HepG2 (cell line): ENCODE measurements at regions not wholly inside any gene's neighbourhood (a gene's known extent, or its start where the extent isn't known, plus 50 kb on each side); places are given as distances from the start of the nearest gene placed in this dataset.
"Not testable (repeated sequence)": the region's sequence is repeated elsewhere in the genome, so short reads cannot be mapped to it uniquely, and the experiment has no call there.

Experiments
- ATAC-seq: fragments of 200-7000 bp; cut with Tn5 transposase; 3 replicates; pipeline ENCODE4 v1.9.1; 2020; ENCODE audit warnings: mild to moderate bottlenecking, moderate library complexity
- BruUV-seq: library from RNA; stranded (reverse); fragments of 400-500 nt; replicated peaks from 2 replicates; lab custom pipeline; 2021; lab: Mats Ljungman, UMichigan
- CTCF ChIA-PET: fragments of 300-600 bp; formaldehyde crosslinking; extraction: SDS; loops from one replicate; lab custom pipeline; 2021; ENCODE audit warnings: low total read pairs, inconsistent platforms, low intra/inter-chr PET ratio; lab: Yijun Ruan, JAX
- POLR2A ChIA-PET: fragments of 350-600 bp; sonication (Branson Sonifier 250); formaldehyde crosslinking; loops from one replicate; lab custom pipeline; 2020; ENCODE audit warnings: antibody characterized with exemption, inconsistent platforms; lab: Yijun Ruan, JAX
- DNase-seq: peaks from one replicate; pipeline ENCODE4 v3.0.0-alpha.2; 2015; ENCODE audit warnings: low spot score
- FAIRE-seq: peaks from 3 replicates; lab custom pipeline; 2011; peaks lifted over from hg19 to GRCh38; lab: Jason Lieb, UNC
- H2AFZ ChIP-seq: one replicate; pipeline ENCODE4 v1.6.1; 2011; ENCODE audit warnings: low read length, inconsistent platforms
- H3K27ac ChIP-seq: fragments of 300-600 bp; 3 replicates; pipeline ENCODE4 v1.8.0; 2011; ENCODE audit warnings: mixed run types, mild to moderate bottlenecking, mixed read lengths, low read length, inconsistent platforms; ENCODE audit not compliant: insufficient read depth; ENCODE audit errors: extremely low read length
- H3K27me3 ChIP-seq, 2 experiments: fragments of 200-600 bp in 1 of 2; 2 replicates in 1 of 2; 3 replicates in 1 of 2; pipeline versions ENCODE4 v1.6.0 to v1.8.0; 2011; ENCODE audit warnings: low read length in 2 of 2, mild to moderate bottlenecking in 2 of 2, moderate library complexity in 2 of 2, inconsistent platforms in 1 of 2; ENCODE audit not compliant: insufficient read depth in 2 of 2, control insufficient read depth in 1 of 2
- H3K36me3 ChIP-seq, 2 experiments: fragments of 200-600 bp in 1 of 2; replicated peaks in 1 of 2; 2 replicates in 1 of 2; 3 replicates in 1 of 2; pipeline versions ENCODE4 v1.5.1 to v1.8.0; 2011; ENCODE audit warnings: low read length in 2 of 2, inconsistent platforms in 1 of 2; ENCODE audit not compliant: insufficient read depth in 2 of 2, control insufficient read depth in 1 of 2
- H3K4me1 ChIP-seq: 2 replicates; pipeline ENCODE4 v1.5.1; 2012; ENCODE audit warnings: low read length, inconsistent platforms; ENCODE audit not compliant: insufficient read depth
- H3K4me2 ChIP-seq: 2 replicates; pipeline ENCODE4 v1.6.0; 2011; ENCODE audit warnings: low read depth, low read length, inconsistent platforms
- H3K4me3 ChIP-seq, 3 experiments: fragments of 200-600 bp in 1 of 3; sonication (generic), shearing (Covaris generic) in 1 of 3; replicated peaks in 1 of 3; 2 replicates each; pipeline ENCODE4 v1.5.1; 2011 to 2016; ENCODE audit warnings: low read length in 3 of 3, inconsistent platforms in 2 of 3, low read depth in 2 of 3, mild to moderate bottlenecking in 2 of 3, control low read depth in 1 of 3, mixed read lengths in 1 of 3; ENCODE audit not compliant: insufficient read depth in 1 of 3
- H3K79me2 ChIP-seq: one replicate; pipeline ENCODE4 v1.6.1; 2011; ENCODE audit warnings: low read length, inconsistent platforms; ENCODE audit not compliant: insufficient read depth
- H3K9ac ChIP-seq: 2 replicates; pipeline ENCODE4 v1.6.0; 2011; ENCODE audit warnings: mild to moderate bottlenecking, low read depth, low read length, inconsistent platforms; ENCODE audit not compliant: insufficient read depth
- H3K9me3 ChIP-seq: 2 replicates; pipeline ENCODE4 v1.5.1; 2012; ENCODE audit warnings: mild to moderate bottlenecking, low read length
- H4K20me1 ChIP-seq: 2 replicates; pipeline ENCODE4 v1.6.0; 2011; ENCODE audit warnings: inconsistent platforms, mild to moderate bottlenecking, low read length, moderate library complexity; ENCODE audit not compliant: insufficient read depth
- CENPX ChIP-seq: sonication (generic); formaldehyde crosslinking; IDR thresholded peaks from 2 replicates; pipeline ENCODE4 v1.9.0; 2021; ENCODE audit warnings: mild to moderate bottlenecking, missing genetic modification reagents, moderate library complexity
- WGBS: methylation state at CpG from one replicate; pipeline ENCODE4 v1.1.6; 2017; ENCODE audit warnings: low lambda C conversion rate; 5-methylcytosine and 5-hydroxymethylcytosine counted together
- in situ Hi-C: cut with HindIII; loops from 2 replicates; pipeline ENCODE4 v1.10.0; 2017; ENCODE audit warnings: low pct_unique_long_range_greater_than_20kb; ENCODE audit not compliant: extremely low pct_ligation_motif_present
- intact Hi-C: fragments of 100-400 bp; cut with micrococcal nuclease; formaldehyde crosslinking; loops from one replicate; pipeline ENCODE4 v1.10.0; 2022; ENCODE audit not compliant: unreplicated experiment
- TF ChIP-seq, protein P1 (sequence below): sonication (generic); formaldehyde crosslinking; IDR thresholded peaks from 2 replicates; pipeline ENCODE4 v1.4.0; 2020; ENCODE audit warnings: missing genetic modification reagents, borderline replicate concordance

DNA sequence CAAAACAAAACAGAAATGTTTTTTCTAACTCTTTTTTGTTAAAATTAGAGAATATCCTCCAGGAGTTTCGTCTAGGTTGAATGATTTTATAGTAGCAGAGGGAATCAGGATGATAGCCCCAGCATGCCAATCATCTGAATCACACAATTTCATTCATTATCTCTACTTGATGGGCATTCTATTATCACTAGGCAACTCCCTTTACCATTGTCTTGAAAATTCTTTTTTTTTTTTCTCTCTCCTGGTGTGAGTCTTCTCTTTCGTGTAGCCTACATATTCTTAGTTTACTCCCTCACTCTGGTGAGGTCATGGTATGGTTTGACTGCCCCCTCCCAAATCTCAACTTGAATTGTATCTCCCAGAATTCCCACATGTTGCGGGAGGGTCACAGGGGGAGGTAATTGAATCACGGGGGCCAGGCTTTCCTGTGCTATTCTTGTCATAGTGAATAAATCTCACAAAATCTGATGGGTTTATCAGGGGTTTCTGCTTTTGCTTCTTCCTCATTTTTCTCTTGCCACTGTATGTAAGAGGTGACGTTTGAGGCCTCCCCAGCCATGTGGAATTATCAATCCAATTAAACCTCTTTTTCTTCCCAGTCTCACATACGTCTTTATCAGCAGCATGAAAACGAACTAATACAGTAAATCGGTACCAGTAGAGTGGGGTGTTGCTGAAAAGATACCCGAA is 105.0 kb downstream of the OTUD1 start:
- Histone ChIP-seq H3K4me2 (no peak overlapping the region), H3K27me3 (no peaks in the 10 kb centered on the region; a peak in 1 of 5 replicates), H3K4me3 (no peak overlapping the region), H2AFZ (no peak overlapping the region), H3K9ac (no peak overlapping the region), H3K27ac (no peak overlapping the region), H3K9me3 (no peaks in the 10 kb centered on the region), H3K4me1 (0 out of 2 replicates have a peak, but pooled peaks cover 7% of the 10 kb centered on the region), H3K79me2 (no peaks in the 10 kb centered on the region), H4K20me1 (no peaks in the 10 kb centered on the region), H3K36me3 (no peaks in the 10 kb centered on the region)
- TF ChIP-seq, protein P1, sequence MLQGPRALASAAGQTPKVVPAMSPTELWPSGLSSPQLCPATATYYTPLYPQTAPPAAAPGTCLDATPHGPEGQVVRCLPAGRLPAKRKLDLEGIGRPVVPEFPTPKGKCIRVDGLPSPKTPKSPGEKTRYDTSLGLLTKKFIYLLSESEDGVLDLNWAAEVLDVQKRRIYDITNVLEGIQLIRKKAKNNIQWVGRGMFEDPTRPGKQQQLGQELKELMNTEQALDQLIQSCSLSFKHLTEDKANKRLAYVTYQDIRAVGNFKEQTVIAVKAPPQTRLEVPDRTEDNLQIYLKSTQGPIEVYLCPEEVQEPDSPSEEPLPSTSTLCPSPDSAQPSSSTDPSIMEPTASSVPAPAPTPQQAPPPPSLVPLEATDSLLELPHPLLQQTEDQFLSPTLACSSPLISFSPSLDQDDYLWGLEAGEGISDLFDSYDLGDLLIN, result no peak
- TF ChIP-seq CENPX, result no peak
- FAIRE-seq (no peak), DNase-seq (no peak), ATAC-seq (no peak)
- WGBS, result 9% methylated on average over 9 of the region's 9 CpGs
- BruUV-seq, result no TSS peak
- POLR2A ChIA-PET, result no interaction called here
- CTCF ChIA-PET, result no interaction called here
- intact Hi-C loops (no loop called here), in situ Hi-C loops (loop anchor here (25.0 kb wide), 1 partner anchor 382 kb away; no protein-coding TSS in a partner anchor)

DNA sequence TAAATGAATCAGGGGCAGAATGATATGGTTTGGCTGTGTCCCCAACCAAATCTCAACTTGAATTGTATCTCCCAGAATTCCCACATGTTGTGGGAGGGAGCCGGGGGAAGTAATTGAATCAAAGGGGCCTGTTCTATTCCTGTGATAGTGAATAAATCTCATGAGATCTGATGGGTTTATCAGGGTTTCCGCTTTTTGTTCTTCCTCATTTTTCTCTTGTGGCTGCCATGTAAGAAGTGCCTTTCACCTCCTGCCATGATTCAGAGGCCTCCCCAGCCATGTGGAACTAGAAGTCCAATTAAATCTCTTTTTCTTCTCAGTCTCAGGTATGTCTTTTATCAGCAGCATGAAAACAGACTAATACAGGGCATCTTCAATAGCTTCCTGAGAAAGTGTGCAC is 107.0 kb downstream of the OTUD1 start:
- H3K79me2 ChIP-seq, H2AFZ ChIP-seq, H3K9me3 ChIP-seq, H3K36me3 ChIP-seq, ATAC-seq, H3K27ac ChIP-seq, intact Hi-C loops, H3K9ac ChIP-seq, DNase-seq, H3K27me3 ChIP-seq, CTCF ChIA-PET, H3K4me1 ChIP-seq, BruUV-seq, POLR2A ChIA-PET, H4K20me1 ChIP-seq, H3K4me3 ChIP-seq, FAIRE-seq, H3K4me2 ChIP-seq: not testable (repeated sequence)
- 24% methylated on average over 2 of the region's 2 CpGs for WGBS
- in situ Hi-C loops, result loop anchor here (25.0 kb wide), 1 partner anchor 384 kb away; no protein-coding TSS in a partner anchor
